ENCODE measurements at regions not wholly inside any gene's neighbourhood (a gene's known extent, or its start where the extent isn't known, plus 50 kb on each side); places are given as distances from the start of the nearest gene placed in this dataset.

- TF ChIP-seq REST (IDR thresholded peaks at IDR 0.05; ENCODE audit: insufficient replicate concordance, low read depth) = no peak
- TF ChIP-seq CTCF (IDR thresholded peaks at IDR 0.05; ENCODE audit: insufficient read depth, low read length) = no peak
These were observed 67.6 kb upstream of the PDE4B start for GRCh38 chr1:65725064-65725463.

Measured in HL-60 (cell line).